Keratinocyte (primary cell): ENCODE measurements at regions not wholly inside any gene's neighbourhood (a gene's known extent, or its start where the extent isn't known, plus 50 kb on each side); places are given as distances from the start of the nearest gene placed in this dataset.

Source experiments
- DNase-seq: peaks from one replicate; pipeline ENCODE4 v3.0.0-alpha.2; 2011; ENCODE audit warnings: low read depth, missing footprints, low spot score
- FAIRE-seq: peaks from 2 replicates; lab custom pipeline; 2011; peaks lifted over from hg19 to GRCh38; lab: Jason Lieb, UNC
- H2AFZ ChIP-seq: 2 replicates; pipeline ENCODE4 v1.6.0; 2012; ENCODE audit warnings: low read length, control low read depth, inconsistent platforms; ENCODE audit not compliant: control insufficient read depth
- H3K27ac ChIP-seq: 2 replicates; pipeline ENCODE4 v1.5.1; 2011; ENCODE audit warnings: low read length; ENCODE audit not compliant: control insufficient read depth, insufficient read depth
- H3K27me3 ChIP-seq: 3 replicates; pipeline ENCODE4 v1.6.0; 2011; ENCODE audit warnings: low read length; ENCODE audit not compliant: control insufficient read depth, insufficient read depth; ENCODE audit errors: extremely low read depth
- H3K36me3 ChIP-seq, 2 experiments: 2 replicates in 1 of 2; 3 replicates in 1 of 2; pipeline ENCODE4 v1.5.1; 2011; ENCODE audit warnings: low read length in 2 of 2, mild to moderate bottlenecking in 1 of 2; ENCODE audit not compliant: control insufficient read depth in 2 of 2, insufficient read depth in 2 of 2; ENCODE audit errors: extremely low read depth in 1 of 2
- H3K4me1 ChIP-seq: 3 replicates; pipeline ENCODE4 v1.5.1; 2011; ENCODE audit warnings: low read length; ENCODE audit not compliant: control insufficient read depth, insufficient read depth; ENCODE audit errors: extremely low read depth
- H3K4me2 ChIP-seq: 3 replicates; pipeline ENCODE4 v1.6.0; 2011; ENCODE audit warnings: low read depth, low read length; ENCODE audit not compliant: control insufficient read depth, insufficient read depth; ENCODE audit errors: extremely low read depth
- H3K4me3 ChIP-seq, 3 experiments: fragments of 200-600 bp in 1 of 3; sonication (generic) in 1 of 3; 2 replicates in 2 of 3; 3 replicates in 1 of 3; pipeline ENCODE4 v1.5.1; 2011 to 2016; ENCODE audit warnings: low read length in 3 of 3, mild to moderate bottlenecking in 3 of 3, control low read depth in 2 of 3, inconsistent platforms in 1 of 3, low read depth in 1 of 3, mixed read lengths in 1 of 3, mixed run types in 1 of 3, moderate library complexity in 1 of 3; ENCODE audit not compliant: control insufficient read depth in 2 of 3, insufficient read depth in 2 of 3; ENCODE audit errors: extremely low read depth in 1 of 3
- H3K79me2 ChIP-seq: 2 replicates; pipeline ENCODE4 v1.6.0; 2012; ENCODE audit warnings: low read length; ENCODE audit not compliant: control insufficient read depth, insufficient read depth
- H3K9ac ChIP-seq: 3 replicates; pipeline ENCODE4 v1.6.0; 2011; ENCODE audit warnings: low read length; ENCODE audit not compliant: control insufficient read depth, insufficient read depth; ENCODE audit errors: extremely low read depth
- H3K9me1 ChIP-seq: 3 replicates; pipeline ENCODE4 v1.6.0; 2011; ENCODE audit warnings: low read length; ENCODE audit not compliant: control insufficient read depth, insufficient read depth; ENCODE audit errors: extremely low read depth
- H3K9me3 ChIP-seq: 2 replicates; pipeline ENCODE4 v1.5.1; 2012; ENCODE audit warnings: low read depth, low read length; ENCODE audit not compliant: control insufficient read depth
- H4K20me1 ChIP-seq: 3 replicates; pipeline ENCODE4 v1.6.0; 2011; ENCODE audit warnings: low read length; ENCODE audit not compliant: control insufficient read depth, insufficient read depth; ENCODE audit errors: extremely low read depth
- EZH2 ChIP-seq: IDR thresholded peaks from one replicate; pipeline ENCODE4 v1.6.1; 2012; ENCODE audit warnings: inconsistent platforms, mild to moderate bottlenecking, low read length, moderate library complexity
- dilution Hi-C: fragments of 300-500 bp; cut with MboI; formaldehyde crosslinking; loops from one replicate; pipeline ENCODE4 v1.7.0; 2020; ENCODE audit warnings: low sequenced_read_pairs; ENCODE audit not compliant: extremely low pct_ligation_motif_present
- TF ChIP-seq, protein P1 (sequence below), 3 experiments: IDR thresholded peaks in 1 of 3; conservative IDR thresholded peaks in 1 of 3; optimal IDR thresholded peaks in 1 of 3; 2 replicates in 2 of 3; 3 replicates in 1 of 3; pipeline versions ENCODE3 to v1.5.1; 2011; ENCODE audit warnings: low read length in 3 of 3, mild to moderate bottlenecking in 3 of 3, moderate library complexity in 2 of 3, control low read depth in 1 of 3, inconsistent platforms in 1 of 3; ENCODE audit not compliant: insufficient read depth in 2 of 3; ENCODE audit errors: extremely low read depth in 1 of 3

DNA sequence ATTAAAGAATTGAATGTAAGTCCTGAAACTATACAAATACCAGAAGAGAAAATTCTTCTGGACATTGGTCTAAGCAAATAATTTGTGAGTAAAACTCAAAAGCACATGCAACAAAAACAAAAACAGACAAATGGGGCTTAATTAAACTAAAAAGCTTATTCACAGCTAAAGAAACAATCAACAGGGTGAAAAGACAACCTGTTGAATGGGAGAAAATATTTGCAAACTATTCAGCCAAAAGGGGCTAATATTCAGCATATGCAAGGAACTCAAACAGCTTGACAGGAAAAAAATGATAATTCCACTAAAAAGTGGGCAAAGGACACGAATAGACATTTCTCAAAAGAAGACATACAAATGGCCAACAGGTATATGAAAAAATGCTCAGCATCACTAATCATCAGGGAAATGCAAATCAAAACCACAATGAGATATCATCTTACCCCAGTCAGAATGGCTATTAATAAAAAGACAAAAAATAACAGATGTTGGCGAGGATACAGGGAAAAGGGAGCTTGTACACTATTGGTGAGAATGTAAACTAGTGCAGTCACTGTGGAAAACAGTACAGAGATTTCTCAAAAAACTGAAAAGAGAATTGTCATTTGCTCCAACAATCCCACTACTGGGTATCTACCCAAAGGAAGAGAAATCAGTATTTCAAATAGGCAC lies 177.5 kb upstream of the RTL1 start:
- Histone ChIP-seq H4K20me1 (no peaks in the 10 kb centered on the region), H3K9me3 (no peaks in the 10 kb centered on the region), H3K4me1 (no peaks in the 10 kb centered on the region), H3K79me2 (no peaks in the 10 kb centered on the region), H3K36me3 (no peaks in the 10 kb centered on the region), H3K27ac (no peak overlapping the region), H2AFZ (no peak overlapping the region), H3K9ac (no peak overlapping the region), H3K4me2 (no peak overlapping the region), H3K9me1 (no peaks in the 10 kb centered on the region), H3K4me3 (no peak overlapping the region), H3K27me3 (peaks cover 45% of the 10 kb centered on the region)
- dilution Hi-C loops: no loop called here
- no peak for DNase-seq
- no peak for TF ChIP-seq EZH2
- TF ChIP-seq, protein P1, sequence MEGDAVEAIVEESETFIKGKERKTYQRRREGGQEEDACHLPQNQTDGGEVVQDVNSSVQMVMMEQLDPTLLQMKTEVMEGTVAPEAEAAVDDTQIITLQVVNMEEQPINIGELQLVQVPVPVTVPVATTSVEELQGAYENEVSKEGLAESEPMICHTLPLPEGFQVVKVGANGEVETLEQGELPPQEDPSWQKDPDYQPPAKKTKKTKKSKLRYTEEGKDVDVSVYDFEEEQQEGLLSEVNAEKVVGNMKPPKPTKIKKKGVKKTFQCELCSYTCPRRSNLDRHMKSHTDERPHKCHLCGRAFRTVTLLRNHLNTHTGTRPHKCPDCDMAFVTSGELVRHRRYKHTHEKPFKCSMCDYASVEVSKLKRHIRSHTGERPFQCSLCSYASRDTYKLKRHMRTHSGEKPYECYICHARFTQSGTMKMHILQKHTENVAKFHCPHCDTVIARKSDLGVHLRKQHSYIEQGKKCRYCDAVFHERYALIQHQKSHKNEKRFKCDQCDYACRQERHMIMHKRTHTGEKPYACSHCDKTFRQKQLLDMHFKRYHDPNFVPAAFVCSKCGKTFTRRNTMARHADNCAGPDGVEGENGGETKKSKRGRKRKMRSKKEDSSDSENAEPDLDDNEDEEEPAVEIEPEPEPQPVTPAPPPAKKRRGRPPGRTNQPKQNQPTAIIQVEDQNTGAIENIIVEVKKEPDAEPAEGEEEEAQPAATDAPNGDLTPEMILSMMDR (optimal IDR thresholded peaks at IDR 0.05 in 1 of 3, IDR thresholded peaks at IDR 0.05 in 1 of 3, conservative IDR thresholded peaks at IDR 0.05 in 1 of 3; ENCODE audit: extremely low read depth in 1 of 3, insufficient read depth in 2 of 3, low read length in 3 of 3): no peak
- FAIRE-seq: no peak

DNA sequence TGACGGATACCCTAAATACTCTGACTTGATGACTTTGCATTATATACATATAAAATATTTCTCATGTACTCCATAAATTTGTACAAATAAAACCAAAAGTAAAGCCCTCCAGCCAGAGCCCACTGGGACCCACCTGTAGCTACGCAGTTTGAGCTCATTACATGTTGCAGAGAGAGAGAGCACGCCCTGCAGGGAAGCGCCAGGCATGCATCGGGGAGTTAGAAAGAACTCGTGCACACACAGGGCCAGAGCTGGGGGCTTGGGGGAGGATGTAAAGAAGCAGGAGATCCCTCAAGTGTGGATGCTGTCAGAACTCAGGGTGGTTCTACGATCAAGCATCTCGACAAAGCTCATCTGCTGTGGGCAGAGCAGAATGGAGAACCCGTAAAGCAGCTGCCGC lies 178.5 kb upstream of the RTL1 start:
- no peak overlapping the region for H3K4me3 ChIP-seq
- H3K9ac ChIP-seq: no peak overlapping the region
- no peaks in the 10 kb centered on the region for H3K9me3 ChIP-seq
- dilution Hi-C loops: no loop called here
- peaks cover 36% of the 10 kb centered on the region for H3K27me3 ChIP-seq
- FAIRE-seq (no peak), DNase-seq (no peak)
- TF ChIP-seq, protein P1 (optimal IDR thresholded peaks at IDR 0.05 in 1 of 3, IDR thresholded peaks at IDR 0.05 in 1 of 3, conservative IDR thresholded peaks at IDR 0.05 in 1 of 3; ENCODE audit: extremely low read depth in 1 of 3, insufficient read depth in 2 of 3, low read length in 3 of 3): no peak
- no peak for TF ChIP-seq EZH2
- no peaks in the 10 kb centered on the region for H4K20me1 ChIP-seq
- no peaks in the 10 kb centered on the region for H3K9me1 ChIP-seq
- no peaks in the 10 kb centered on the region for H3K79me2 ChIP-seq
- H2AFZ ChIP-seq: no peak overlapping the region
- no peak overlapping the region for H3K4me2 ChIP-seq
- no peak overlapping the region for H3K27ac ChIP-seq
- no peaks in the 10 kb centered on the region for H3K36me3 ChIP-seq
- H3K4me1 ChIP-seq: no peaks in the 10 kb centered on the region
